Keratinocyte (primary cell): ENCODE measurements at regions not wholly inside any gene's neighbourhood (a gene's known extent, or its start where the extent isn't known, plus 50 kb on each side); places are given as distances from the start of the nearest gene placed in this dataset.

Experiments
- DNase-seq: peaks from one replicate; pipeline ENCODE4 v3.0.0-alpha.2; 2011; ENCODE audit warnings: low read depth, missing footprints, low spot score
- FAIRE-seq: peaks from 2 replicates; lab custom pipeline; 2011; peaks lifted over from hg19 to GRCh38; lab: Jason Lieb, UNC
- H2AFZ ChIP-seq: 2 replicates; pipeline ENCODE4 v1.6.0; 2012; ENCODE audit warnings: low read length, control low read depth, inconsistent platforms; ENCODE audit not compliant: control insufficient read depth
- H3K27ac ChIP-seq: 2 replicates; pipeline ENCODE4 v1.5.1; 2011; ENCODE audit warnings: low read length; ENCODE audit not compliant: control insufficient read depth, insufficient read depth
- H3K27me3 ChIP-seq: 3 replicates; pipeline ENCODE4 v1.6.0; 2011; ENCODE audit warnings: low read length; ENCODE audit not compliant: control insufficient read depth, insufficient read depth; ENCODE audit errors: extremely low read depth
- H3K36me3 ChIP-seq, 2 experiments: 2 replicates in 1 of 2; 3 replicates in 1 of 2; pipeline ENCODE4 v1.5.1; 2011; ENCODE audit warnings: low read length in 2 of 2, mild to moderate bottlenecking in 1 of 2; ENCODE audit not compliant: control insufficient read depth in 2 of 2, insufficient read depth in 2 of 2; ENCODE audit errors: extremely low read depth in 1 of 2
- H3K4me1 ChIP-seq: 3 replicates; pipeline ENCODE4 v1.5.1; 2011; ENCODE audit warnings: low read length; ENCODE audit not compliant: control insufficient read depth, insufficient read depth; ENCODE audit errors: extremely low read depth
- H3K4me2 ChIP-seq: 3 replicates; pipeline ENCODE4 v1.6.0; 2011; ENCODE audit warnings: low read depth, low read length; ENCODE audit not compliant: control insufficient read depth, insufficient read depth; ENCODE audit errors: extremely low read depth
- H3K4me3 ChIP-seq, 3 experiments: fragments of 200-600 bp in 1 of 3; sonication (generic) in 1 of 3; 2 replicates in 2 of 3; 3 replicates in 1 of 3; pipeline ENCODE4 v1.5.1; 2011 to 2016; ENCODE audit warnings: low read length in 3 of 3, mild to moderate bottlenecking in 3 of 3, control low read depth in 2 of 3, inconsistent platforms in 1 of 3, low read depth in 1 of 3, mixed read lengths in 1 of 3, mixed run types in 1 of 3, moderate library complexity in 1 of 3; ENCODE audit not compliant: control insufficient read depth in 2 of 3, insufficient read depth in 2 of 3; ENCODE audit errors: extremely low read depth in 1 of 3
- H3K79me2 ChIP-seq: 2 replicates; pipeline ENCODE4 v1.6.0; 2012; ENCODE audit warnings: low read length; ENCODE audit not compliant: control insufficient read depth, insufficient read depth
- H3K9ac ChIP-seq: 3 replicates; pipeline ENCODE4 v1.6.0; 2011; ENCODE audit warnings: low read length; ENCODE audit not compliant: control insufficient read depth, insufficient read depth; ENCODE audit errors: extremely low read depth
- H3K9me1 ChIP-seq: 3 replicates; pipeline ENCODE4 v1.6.0; 2011; ENCODE audit warnings: low read length; ENCODE audit not compliant: control insufficient read depth, insufficient read depth; ENCODE audit errors: extremely low read depth
- H3K9me3 ChIP-seq: 2 replicates; pipeline ENCODE4 v1.5.1; 2012; ENCODE audit warnings: low read depth, low read length; ENCODE audit not compliant: control insufficient read depth
- H4K20me1 ChIP-seq: 3 replicates; pipeline ENCODE4 v1.6.0; 2011; ENCODE audit warnings: low read length; ENCODE audit not compliant: control insufficient read depth, insufficient read depth; ENCODE audit errors: extremely low read depth
- CTCF ChIP-seq, 3 experiments: IDR thresholded peaks in 1 of 3; conservative IDR thresholded peaks in 1 of 3; optimal IDR thresholded peaks in 1 of 3; 2 replicates in 2 of 3; 3 replicates in 1 of 3; pipeline versions ENCODE3 to v1.5.1; 2011; ENCODE audit warnings: low read length in 3 of 3, mild to moderate bottlenecking in 3 of 3, moderate library complexity in 2 of 3, control low read depth in 1 of 3, inconsistent platforms in 1 of 3; ENCODE audit not compliant: insufficient read depth in 2 of 3; ENCODE audit errors: extremely low read depth in 1 of 3
- EZH2 ChIP-seq: IDR thresholded peaks from one replicate; pipeline ENCODE4 v1.6.1; 2012; ENCODE audit warnings: inconsistent platforms, mild to moderate bottlenecking, low read length, moderate library complexity
- dilution Hi-C: fragments of 300-500 bp; cut with MboI; formaldehyde crosslinking; loops from one replicate; pipeline ENCODE4 v1.7.0; 2020; ENCODE audit warnings: low sequenced_read_pairs; ENCODE audit not compliant: extremely low pct_ligation_motif_present

DNA sequence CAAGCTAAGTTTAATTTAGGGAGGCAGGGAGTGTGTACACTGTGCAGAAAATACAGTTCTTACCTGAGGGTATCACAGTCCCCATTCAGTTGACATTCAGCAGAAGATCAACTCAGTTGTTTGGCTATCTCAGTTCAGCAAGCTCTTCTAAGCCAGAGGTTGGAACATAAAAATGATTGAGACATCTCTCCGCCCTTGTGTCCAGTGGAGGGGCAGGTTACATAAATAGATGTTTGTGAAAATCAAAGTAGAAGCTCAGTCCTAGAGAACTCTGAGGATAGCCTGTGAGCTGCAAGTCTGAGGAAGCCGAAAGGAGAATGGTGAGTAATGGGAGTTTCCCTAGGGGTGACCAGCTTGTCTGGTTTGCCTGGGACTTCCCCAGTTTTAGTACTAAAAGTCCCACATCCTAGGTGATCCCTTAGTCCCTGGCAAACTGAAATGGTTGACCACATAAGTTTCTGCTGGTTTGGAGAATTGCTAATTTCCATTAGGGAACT lies 251.4 kb upstream of the ATP2B1 start:
- Histone ChIP-seq H3K79me2 (no peaks in the 10 kb centered on the region), H3K4me3 (no peak overlapping the region), H3K36me3 (no peaks in the 10 kb centered on the region)

GRCh38 chr12:89959179-89959578 lies 250.5 kb upstream of the ATP2B1 start:
- Histone ChIP-seq H3K9me3 (no peaks in the 10 kb centered on the region), H3K36me3 (no peaks in the 10 kb centered on the region), H3K9me1 (no peaks in the 10 kb centered on the region), H3K4me1 (peaks cover 15% of the 10 kb centered on the region), H3K9ac (no peak overlapping the region), H3K27me3 (no peaks in the 10 kb centered on the region), H3K4me3 (no peak overlapping the region), H3K27ac (no peak overlapping the region), H4K20me1 (no peaks in the 10 kb centered on the region), H3K4me2 (no peak overlapping the region), H2AFZ (no peak overlapping the region), H3K79me2 (no peaks in the 10 kb centered on the region)
- dilution Hi-C loops = no loop called here
- DNase-seq (no peak), FAIRE-seq (no peak)
- TF ChIP-seq CTCF (optimal IDR thresholded peaks at IDR 0.05 in 1 of 3, IDR thresholded peaks at IDR 0.05 in 1 of 3, conservative IDR thresholded peaks at IDR 0.05 in 1 of 3; ENCODE audit: extremely low read depth in 1 of 3, insufficient read depth in 2 of 3, low read length in 3 of 3) (no peak), EZH2 (no peak)

More for the DNA sequence above, 251.4 kb upstream of the ATP2B1 start:
- peak; percentile 52 for DNase-seq
- peak overlapping the region; percentile 35 for H3K4me2 ChIP-seq
- dilution Hi-C loops = no loop called here
- H2AFZ ChIP-seq = peak overlapping the region; percentile 28
- H3K9ac ChIP-seq = no peak overlapping the region
- H4K20me1 ChIP-seq = no peaks in the 10 kb centered on the region
- FAIRE-seq = peak; percentile 55
- no peaks in the 10 kb centered on the region for H3K9me1 ChIP-seq
- no peaks in the 10 kb centered on the region for H3K9me3 ChIP-seq
- H3K27ac ChIP-seq = peak overlapping the region; percentile 62
- H3K4me1 ChIP-seq = peaks cover 15% of the 10 kb centered on the region
- TF ChIP-seq CTCF (optimal IDR thresholded peaks at IDR 0.05 in 1 of 3, IDR thresholded peaks at IDR 0.05 in 1 of 3, conservative IDR thresholded peaks at IDR 0.05 in 1 of 3; ENCODE audit: extremely low read depth in 1 of 3, insufficient read depth in 2 of 3, low read length in 3 of 3) (no peak), EZH2 (no peak)
- no peaks in the 10 kb centered on the region for H3K27me3 ChIP-seq
